ENCODE measurements at regions not wholly inside any gene's neighbourhood (a gene's known extent, or its start where the extent isn't known, plus 50 kb on each side); places are given as distances from the start of the nearest gene placed in this dataset.

- TF ChIP-seq GATA2 (IDR thresholded peaks at IDR 0.05; ENCODE audit: low read depth, low read length) (no peak), GATA3 (IDR thresholded peaks at IDR 0.05; ENCODE audit: low read depth, low read length) (no peak)
Observed at GRCh38 chr9:115850548-115851304, 302.9 kb upstream of the PAPPA start.

All from SH-SY5Y (cell line).